ENCODE measurements at regions not wholly inside any gene's neighbourhood (a gene's known extent, or its start where the extent isn't known, plus 50 kb on each side); places are given as distances from the start of the nearest gene placed in this dataset.

GRCh38 chr2:16818203-16818556 is 152.5 kb upstream of the CYRIA start:
- no peak for TF ChIP-seq CTCF (IDR thresholded peaks at IDR 0.05; ENCODE audit: insufficient read depth, low read depth, low read length)
- no peak for TF ChIP-seq EZH2 (IDR thresholded peaks at IDR 0.05; ENCODE audit: insufficient read depth, low read length)
